BLaER1 treated with 17β-estradiol and CSF1 and Interleukin-3, amounts not matched to agents 10 nM and 100 nM (cell line): ENCODE measurements at regions not wholly inside any gene's neighbourhood (a gene's known extent, or its start where the extent isn't known, plus 50 kb on each side); places are given as distances from the start of the nearest gene placed in this dataset.

Experiments used
- H3K27ac ChIP-seq, 11 experiments: shearing (Covaris generic); formaldehyde crosslinking; 2 replicates each; pipeline ENCODE4 v1.8.1; 2022
- H3K27me3 ChIP-seq, 11 experiments: shearing (Covaris generic); formaldehyde crosslinking; 2 replicates each; pipeline ENCODE4 v1.8.1; 2022
- H3K36me3 ChIP-seq, 11 experiments: shearing (Covaris generic); formaldehyde crosslinking; 2 replicates each; pipeline ENCODE4 v1.8.1; 2022
- H3K4me1 ChIP-seq, 10 experiments: shearing (Covaris generic); formaldehyde crosslinking; 2 replicates each; pipeline ENCODE4 v1.8.1; 2022
- H3K4me2 ChIP-seq, 11 experiments: shearing (Covaris generic); formaldehyde crosslinking; 2 replicates each; pipeline ENCODE4 v1.8.1; 2022
- H3K4me3 ChIP-seq, 10 experiments: shearing (Covaris generic); formaldehyde crosslinking; 2 replicates each; pipeline ENCODE4 v1.8.1; 2022
- H3K9ac ChIP-seq, 11 experiments: shearing (Covaris generic); formaldehyde crosslinking; 2 replicates each; pipeline ENCODE4 v1.8.1; 2022
- H3K9me3 ChIP-seq, 11 experiments: shearing (Covaris generic); formaldehyde crosslinking; replicated peaks in 1 of 11; 2 replicates each; pipeline ENCODE4 v1.8.1; 2022
- H4K20me1 ChIP-seq, 11 experiments: shearing (Covaris generic); formaldehyde crosslinking; 2 replicates each; pipeline ENCODE4 v1.8.1; 2022
- Cebpa-rat ChIP-seq, 11 experiments: shearing (Covaris generic); IDR thresholded peaks; 2 replicates each; pipeline ENCODE4 v1.8.1; 2022

GRCh38 chr12:24441458-24441857 lies 492.0 kb upstream of the SOX5 start:
- Histone ChIP-seq H3K27me3 (no peaks in the 10 kb centered on the region), H3K4me1 (peaks cover 0 to 4% (median 0%) of the 10 kb centered on the region in 10 experiments; a peak in 3 of 20 replicates), H3K36me3 (no peaks in the 10 kb centered on the region), H3K9me3 (peaks cover 0 to 6% (median 5%) of the 10 kb centered on the region in 11 experiments; a peak in 6 of 22 replicates), H4K20me1 (no peaks in the 10 kb centered on the region), H3K4me2 (no peak overlapping the region), H3K27ac (no peak overlapping the region), H3K4me3 (no peak overlapping the region), H3K9ac (no peak overlapping the region)
- no peak for TF ChIP-seq Cebpa-rat (IDR thresholded peaks at IDR 0.05)

- Histone ChIP-seq H4K20me1 (no peaks in the 10 kb centered on the region), H3K27me3 (no peaks in the 10 kb centered on the region), H3K9ac (no peak overlapping the region), H3K9me3 (peaks cover 0 to 8% (median 5%) of the 10 kb centered on the region in 11 experiments; a peak in 6 of 22 replicates), H3K4me1 (no peaks in the 10 kb centered on the region), H3K27ac (no peak overlapping the region), H3K4me3 (no peak overlapping the region), H3K4me2 (no peak overlapping the region), H3K36me3 (no peaks in the 10 kb centered on the region)
- no peak for TF ChIP-seq Cebpa-rat (IDR thresholded peaks at IDR 0.05)
Measured at GRCh38 chr12:24436667-24437066, 487.2 kb upstream of the SOX5 start.

- peaks cover 0 to 13% (median 5%) of the 10 kb centered on the region in 10 experiments; a peak in 9 of 20 replicates for H3K4me1 ChIP-seq
- no peak overlapping the region for H3K4me2 ChIP-seq
- H3K4me3 ChIP-seq, result no peak overlapping the region
- H3K36me3 ChIP-seq, result no peaks in the 10 kb centered on the region
- no peaks in the 10 kb centered on the region for H3K27me3 ChIP-seq
- TF ChIP-seq Cebpa-rat (IDR thresholded peaks at IDR 0.05), result no peak
- H3K9ac ChIP-seq, result no peak overlapping the region
- H3K27ac ChIP-seq, result no peak overlapping the region
- H4K20me1 ChIP-seq, result no peaks in the 10 kb centered on the region
- peaks cover 0 to 6% (median 3%) of the 10 kb centered on the region in 11 experiments; a peak in 6 of 22 replicates for H3K9me3 ChIP-seq
Measured at GRCh38 chr12:24431872-24432271, 482.4 kb upstream of the SOX5 start.

- no peak overlapping the region for H3K9ac ChIP-seq
- no peaks in the 10 kb centered on the region for H4K20me1 ChIP-seq
- peaks cover 6 to 43% (median 27%) of the 10 kb centered on the region in 10 experiments; a peak in 18 of 20 replicates for H3K4me1 ChIP-seq
- no peak overlapping the region for H3K4me3 ChIP-seq
- H3K27ac ChIP-seq, result no peak overlapping the region
- no peaks in the 10 kb centered on the region for H3K36me3 ChIP-seq
- H3K4me2 ChIP-seq, result peak overlapping the region in 7 of 11 experiments; percentile 4 to 65 (median 47); a peak in 12 of 22 replicates
- TF ChIP-seq Cebpa-rat (IDR thresholded peaks at IDR 0.05), result no peak
- no peaks in the 10 kb centered on the region for H3K27me3 ChIP-seq
- 0 out of 22 replicates have a peak, but pooled peaks cover 0 to 5% (median 0%) of the 10 kb centered on the region in 11 experiments for H3K9me3 ChIP-seq
Measured at GRCh38 chr12:24427776-24428175, 478.3 kb upstream of the SOX5 start.

GRCh38 chr12:24425601-24425970 lies 476.1 kb upstream of the SOX5 start:
- Histone ChIP-seq H3K9ac (no peak overlapping the region), H3K36me3 (no peaks in the 10 kb centered on the region), H3K4me3 (no peak overlapping the region), H3K4me1 (peaks cover 6 to 43% (median 27%) of the 10 kb centered on the region in 10 experiments; a peak in 18 of 20 replicates), H3K9me3 (peaks cover 0 to 14% (median 0%) of the 10 kb centered on the region in 11 experiments; a peak in 1 of 22 replicates), H3K27ac (no peak overlapping the region), H3K4me2 (peak overlapping the region in 10 of 11 experiments; percentile 22 to 77 (median 64); a peak in 15 of 22 replicates), H3K27me3 (no peaks in the 10 kb centered on the region), H4K20me1 (no peaks in the 10 kb centered on the region)
- no peak for TF ChIP-seq Cebpa-rat (IDR thresholded peaks at IDR 0.05)

- H3K27me3 ChIP-seq, result no peaks in the 10 kb centered on the region
- no peak overlapping the region for H3K9ac ChIP-seq
- H3K27ac ChIP-seq, result no peak overlapping the region
- H3K9me3 ChIP-seq, result peaks cover 0 to 15% (median 0%) of the 10 kb centered on the region in 11 experiments; a peak in 1 of 22 replicates
- H3K36me3 ChIP-seq, result no peaks in the 10 kb centered on the region
- H4K20me1 ChIP-seq, result no peaks in the 10 kb centered on the region
- no peak overlapping the region for H3K4me3 ChIP-seq
- no peak for TF ChIP-seq Cebpa-rat (IDR thresholded peaks at IDR 0.05)
- H3K4me2 ChIP-seq, result peak overlapping the region; percentile 21 to 77 (median 64); a peak in 19 of 22 replicates
- peaks cover 6 to 43% (median 27%) of the 10 kb centered on the region in 10 experiments; a peak in 18 of 20 replicates for H3K4me1 ChIP-seq
Measured at GRCh38 chr12:24424889-24425600, 475.6 kb upstream of the SOX5 start.

GRCh38 chr12:24424376-24424775 lies 474.9 kb upstream of the SOX5 start:
- Histone ChIP-seq H3K36me3 (no peaks in the 10 kb centered on the region), H3K9ac (no peak overlapping the region), H3K27ac (no peak overlapping the region), H3K4me1 (peaks cover 6 to 43% (median 27%) of the 10 kb centered on the region in 10 experiments; a peak in 18 of 20 replicates), H4K20me1 (no peaks in the 10 kb centered on the region), H3K4me3 (no peak overlapping the region), H3K4me2 (peak overlapping the region in 10 of 11 experiments; percentile 22 to 77 (median 64); a peak in 18 of 22 replicates), H3K9me3 (peaks cover 0 to 15% (median 0%) of the 10 kb centered on the region in 11 experiments; a peak in 1 of 22 replicates), H3K27me3 (no peaks in the 10 kb centered on the region)
- TF ChIP-seq Cebpa-rat (IDR thresholded peaks at IDR 0.05), result no peak

- H3K4me1 ChIP-seq, result peaks cover 6 to 43% (median 27%) of the 10 kb centered on the region in 10 experiments; a peak in 18 of 20 replicates
- no peak overlapping the region for H3K9ac ChIP-seq
- no peak for TF ChIP-seq Cebpa-rat (IDR thresholded peaks at IDR 0.05)
- H3K4me2 ChIP-seq, result peak overlapping the region in 5 of 11 experiments; percentile 1 to 77 (median 21); a peak in 5 of 22 replicates
- no peaks in the 10 kb centered on the region for H3K27me3 ChIP-seq
- no peaks in the 10 kb centered on the region for H4K20me1 ChIP-seq
- peaks cover 0 to 12% (median 0%) of the 10 kb centered on the region in 11 experiments; a peak in 3 of 22 replicates for H3K9me3 ChIP-seq
- no peak overlapping the region for H3K4me3 ChIP-seq
- no peaks in the 10 kb centered on the region for H3K36me3 ChIP-seq
- H3K27ac ChIP-seq, result no peak overlapping the region
Measured at GRCh38 chr12:24423611-24424010, 474.1 kb upstream of the SOX5 start.

- Histone ChIP-seq H3K4me1 (peaks cover 8 to 30% (median 20%) of the 10 kb centered on the region in 10 experiments; a peak in 19 of 20 replicates), H3K4me3 (no peak overlapping the region), H4K20me1 (no peaks in the 10 kb centered on the region), H3K4me2 (no peak overlapping the region), H3K9me3 (peaks cover 0 to 10% (median 0%) of the 10 kb centered on the region in 11 experiments; a peak in 3 of 22 replicates), H3K27ac (no peak overlapping the region), H3K27me3 (no peaks in the 10 kb centered on the region), H3K9ac (no peak overlapping the region), H3K36me3 (no peaks in the 10 kb centered on the region)
- no peak for TF ChIP-seq Cebpa-rat (IDR thresholded peaks at IDR 0.05)
Measured at GRCh38 chr12:24421759-24422158, 472.3 kb upstream of the SOX5 start.
